ENCODE measurements at regions not wholly inside any gene's neighbourhood (a gene's known extent, or its start where the extent isn't known, plus 50 kb on each side); places are given as distances from the start of the nearest gene placed in this dataset.
A peak's percentile ranks its signal among the peaks of the same experiment; 100 is the strongest.
"Not testable (repeated sequence)": the region's sequence is repeated elsewhere in the genome, so short reads cannot be mapped to it uniquely, and the experiment has no call there.

DNA sequence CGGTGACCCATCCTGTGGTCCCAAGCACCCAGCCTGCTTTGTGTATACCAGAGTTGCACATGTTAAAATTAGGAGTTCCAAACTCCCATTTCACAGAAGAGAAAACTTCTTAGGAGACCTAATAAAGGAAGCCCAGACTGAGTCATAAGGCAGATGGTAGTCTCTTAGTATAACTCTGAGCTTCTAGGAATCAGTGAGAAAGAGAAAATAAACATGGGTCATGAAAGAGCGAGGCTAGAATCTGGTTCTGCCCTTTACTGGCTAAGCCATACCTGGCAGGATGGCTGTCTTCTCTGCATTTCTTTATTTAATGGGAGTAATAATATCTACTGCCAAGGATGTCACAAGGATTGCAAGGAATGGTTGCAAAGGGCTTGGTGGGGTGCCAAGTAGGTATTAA lies 101.2 kb upstream of the TRIB2 start:
- no peak for DNase-seq

DNA sequence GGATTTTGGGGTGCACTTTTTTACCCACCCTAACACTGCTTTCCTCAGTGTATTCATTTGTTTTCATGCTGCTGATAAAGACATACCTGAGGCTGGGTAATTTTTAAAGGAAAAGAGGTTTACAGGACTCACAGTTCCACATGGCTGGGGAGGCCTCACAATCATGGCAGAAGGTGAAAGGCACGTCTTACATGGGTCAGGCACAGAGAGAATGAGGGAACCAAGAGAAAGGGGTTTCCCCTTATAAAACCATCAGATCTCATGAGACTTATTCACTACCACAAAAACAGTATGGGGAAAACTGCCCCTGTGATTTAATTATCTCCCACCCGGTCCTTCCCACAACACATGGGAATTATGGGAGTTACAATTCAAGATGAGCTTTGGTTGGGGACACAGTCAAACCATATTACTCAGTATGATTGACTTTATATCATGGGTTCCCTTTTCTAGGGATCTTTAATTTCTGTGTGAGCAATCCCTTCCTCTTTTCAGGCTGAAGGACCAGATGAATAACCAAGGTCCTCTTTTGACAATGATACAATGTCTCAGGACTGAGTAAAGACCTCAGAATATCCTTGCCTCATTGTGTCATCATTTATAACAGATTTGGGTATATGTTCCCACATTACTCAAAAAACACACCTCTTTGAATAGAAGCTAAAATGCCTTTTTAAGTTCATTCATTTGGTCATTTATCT lies 100.1 kb upstream of the TRIB2 start:
- no peak for DNase-seq

- no peak for DNase-seq
Observed at GRCh38 chr2:12617366-12617765, 99.4 kb upstream of the TRIB2 start.

- no peak for DNase-seq
Observed at GRCh38 chr2:12617853-12618252, 98.9 kb upstream of the TRIB2 start.

- no peak for DNase-seq
Observed at GRCh38 chr2:12618576-12618975, 98.2 kb upstream of the TRIB2 start.

DNA sequence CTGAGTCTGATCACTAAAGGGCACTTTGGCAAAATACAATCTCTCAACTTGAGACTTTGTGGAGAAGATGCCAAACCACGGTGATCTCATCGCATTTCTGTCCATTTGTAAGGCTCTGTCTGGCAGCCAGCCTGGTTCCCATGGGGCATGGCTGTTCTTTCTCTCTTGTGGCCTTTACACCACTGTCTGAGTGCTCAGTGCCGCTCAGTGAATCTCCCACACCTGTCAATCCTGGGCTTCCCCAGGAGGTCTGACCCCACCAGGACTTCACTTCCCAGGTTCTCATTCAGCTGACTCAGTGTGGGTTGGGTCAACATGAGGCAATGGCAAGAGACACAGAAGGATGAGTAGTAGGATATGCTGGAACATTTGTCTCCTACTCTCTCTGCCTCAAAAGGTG lies 96.8 kb upstream of the TRIB2 start:
- DNase-seq, result no peak

- DNase-seq, result no peak
Observed at GRCh38 chr2:12620759-12621158, 96.0 kb upstream of the TRIB2 start.

- DNase-seq, result no peak
Observed at GRCh38 chr2:12623051-12623450, 93.7 kb upstream of the TRIB2 start.

GRCh38 chr2:12624384-12624783 lies 92.4 kb upstream of the TRIB2 start:
- DNase-seq, result no peak

GRCh38 chr2:12624905-12625598 lies 91.7 kb upstream of the TRIB2 start:
- DNase-seq, result peak; percentile 85

- DNase-seq, result not testable (repeated sequence)
Observed at GRCh38 chr2:12628541-12628940, 88.2 kb upstream of the TRIB2 start.

DNA sequence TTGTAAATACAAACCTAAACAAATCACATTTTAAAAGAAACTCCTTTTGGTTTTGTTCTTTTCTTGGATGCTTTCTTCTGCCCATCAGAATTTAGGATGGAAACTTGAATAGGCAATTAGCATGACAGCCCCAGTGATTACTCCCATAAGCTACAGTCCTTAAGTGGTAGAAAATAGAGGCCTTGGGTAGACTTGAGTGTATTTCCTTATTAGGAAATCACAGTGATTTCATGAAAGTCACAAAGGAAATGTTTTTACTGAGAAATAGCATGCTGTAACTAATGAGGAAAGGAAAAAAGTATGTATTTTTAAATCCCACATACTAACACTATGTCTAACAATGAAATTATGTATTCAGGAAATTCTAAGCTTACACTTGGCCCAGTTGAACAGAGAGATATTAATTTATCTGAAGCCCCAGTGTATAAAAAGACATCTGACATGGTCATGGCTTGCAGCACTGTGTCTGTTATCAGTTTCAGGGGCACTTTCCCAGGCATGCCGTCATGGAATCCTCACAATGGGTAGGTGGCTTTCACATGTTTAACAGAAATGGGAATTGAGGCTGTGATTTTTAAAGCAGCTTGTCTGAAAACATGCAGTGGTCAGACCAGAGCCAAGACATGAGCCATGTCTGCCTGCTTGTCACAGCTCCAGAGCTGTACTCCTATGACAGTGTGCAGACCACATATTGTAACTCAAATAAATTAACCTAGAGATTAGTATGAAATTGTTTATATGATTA lies 79.7 kb upstream of the TRIB2 start:
- DNase-seq, result no peak

GRCh38 chr2:12637754-12638153 lies 79.0 kb upstream of the TRIB2 start:
- DNase-seq, result no peak

- DNase-seq, result no peak
Observed at GRCh38 chr2:12641441-12641840, 75.3 kb upstream of the TRIB2 start.

- DNase-seq, result peak; percentile 71
Observed at GRCh38 chr2:12642332-12642731, 74.4 kb upstream of the TRIB2 start.

- no peak for DNase-seq
Observed at GRCh38 chr2:12642859-12643258, 73.9 kb upstream of the TRIB2 start.

- no peak for DNase-seq
Observed at GRCh38 chr2:12649602-12650400, 66.9 kb upstream of the TRIB2 start.

DNA sequence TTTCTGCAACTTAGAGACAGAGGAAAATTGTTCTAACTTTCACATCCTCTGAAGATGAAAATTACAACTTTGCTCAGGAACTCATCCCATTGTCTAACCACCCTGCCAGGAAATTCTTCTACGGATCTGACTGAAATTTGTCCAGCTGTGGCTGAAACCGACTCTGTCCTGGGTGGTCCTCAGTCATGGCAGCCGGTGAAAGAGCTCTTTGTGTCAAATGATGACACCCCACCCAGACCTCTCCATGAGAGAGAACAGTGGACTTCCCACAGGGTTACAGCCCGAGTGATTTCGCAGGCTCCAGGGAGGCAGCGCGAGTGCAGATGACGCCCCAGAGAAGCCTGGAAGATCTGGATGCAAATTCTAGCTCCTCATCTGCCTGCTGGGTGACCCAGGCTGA lies 65.1 kb upstream of the TRIB2 start:
- DNase-seq, result no peak

GRCh38 chr2:12652723-12653122 lies 64.0 kb upstream of the TRIB2 start:
- no peak for DNase-seq

DNA sequence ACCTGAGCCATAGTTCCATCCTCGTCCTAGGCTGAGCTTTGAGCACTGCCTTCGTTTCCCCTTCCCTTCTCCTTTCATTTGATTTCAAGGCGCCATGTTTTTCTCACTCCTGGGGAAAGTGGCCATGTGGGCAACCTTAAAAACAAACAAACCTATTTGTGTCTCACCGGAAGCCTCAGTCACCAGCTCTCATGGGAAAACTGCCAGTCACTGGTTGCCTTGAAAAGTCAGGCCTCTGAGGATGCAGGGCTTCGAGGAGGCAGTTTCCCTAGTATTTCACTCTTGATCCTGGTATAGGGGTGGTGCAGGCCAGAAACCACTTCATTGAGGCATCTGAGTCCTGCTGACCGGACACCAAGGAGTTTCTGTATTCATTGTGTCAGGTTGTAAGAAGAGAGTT lies 59.2 kb upstream of the TRIB2 start:
- DNase-seq, result no peak

- no peak for DNase-seq
Observed at GRCh38 chr2:12658310-12658945, 58.3 kb upstream of the TRIB2 start.

DNA sequence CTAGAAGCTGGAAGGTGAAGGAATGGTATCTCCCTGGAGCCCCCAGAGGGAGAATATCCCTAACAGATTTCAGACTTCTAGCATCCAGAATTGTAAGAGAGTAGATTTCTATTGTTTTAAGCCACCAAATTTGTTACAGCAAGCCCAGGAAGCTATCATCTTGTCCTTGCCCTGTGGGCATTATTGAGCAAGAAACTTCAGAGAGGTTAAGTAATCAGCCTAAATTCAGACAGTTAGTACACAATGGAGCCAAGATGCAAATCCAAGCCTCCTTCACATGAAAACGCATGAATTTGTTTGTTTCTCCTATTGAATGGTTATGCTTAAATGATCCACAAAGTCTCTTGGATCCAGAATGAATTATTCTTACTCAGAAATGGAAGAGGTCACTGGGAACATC lies 55.2 kb upstream of the TRIB2 start:
- DNase-seq, result no peak
